ENCODE measurements at regions not wholly inside any gene's neighbourhood (a gene's known extent, or its start where the extent isn't known, plus 50 kb on each side); places are given as distances from the start of the nearest gene placed in this dataset.

DNA sequence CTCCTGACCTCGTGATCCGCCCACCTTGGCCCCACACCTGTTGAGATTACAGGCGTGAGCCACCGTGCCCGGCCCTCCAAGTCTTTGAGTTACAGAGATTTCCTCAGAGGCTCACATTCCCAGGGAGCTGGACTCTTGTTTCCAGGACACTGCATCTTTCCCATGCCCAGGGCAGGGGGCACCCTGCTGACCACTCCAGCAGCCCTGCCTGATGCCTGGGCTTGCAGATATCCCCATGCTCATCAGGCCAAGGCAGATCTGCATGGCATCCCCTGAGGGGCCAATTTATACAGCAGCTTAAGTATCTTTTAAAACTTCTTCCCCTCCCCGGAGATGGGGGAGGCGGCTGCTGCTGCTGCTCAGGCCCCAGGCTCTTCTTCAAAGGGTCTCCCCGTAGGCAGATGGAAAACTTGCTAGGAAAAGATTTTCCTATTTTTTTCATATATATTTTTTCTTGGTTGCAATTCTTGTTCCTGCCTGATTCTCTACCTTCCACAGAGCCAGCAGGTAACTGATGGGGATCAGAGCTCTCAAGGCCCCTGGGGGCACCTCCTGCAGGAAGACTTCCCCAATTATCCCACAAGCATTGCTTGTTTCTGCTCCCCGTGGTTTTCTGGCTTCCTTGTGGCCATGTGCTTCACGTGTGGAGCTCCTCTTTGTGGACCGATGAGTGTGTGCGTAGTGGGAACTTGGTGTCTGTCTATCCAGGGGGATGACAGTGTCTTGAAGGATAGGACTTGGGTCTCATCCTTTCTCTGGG lies 102.2 kb upstream of the SDK2 start:
- TF ChIP-seq, protein P1, sequence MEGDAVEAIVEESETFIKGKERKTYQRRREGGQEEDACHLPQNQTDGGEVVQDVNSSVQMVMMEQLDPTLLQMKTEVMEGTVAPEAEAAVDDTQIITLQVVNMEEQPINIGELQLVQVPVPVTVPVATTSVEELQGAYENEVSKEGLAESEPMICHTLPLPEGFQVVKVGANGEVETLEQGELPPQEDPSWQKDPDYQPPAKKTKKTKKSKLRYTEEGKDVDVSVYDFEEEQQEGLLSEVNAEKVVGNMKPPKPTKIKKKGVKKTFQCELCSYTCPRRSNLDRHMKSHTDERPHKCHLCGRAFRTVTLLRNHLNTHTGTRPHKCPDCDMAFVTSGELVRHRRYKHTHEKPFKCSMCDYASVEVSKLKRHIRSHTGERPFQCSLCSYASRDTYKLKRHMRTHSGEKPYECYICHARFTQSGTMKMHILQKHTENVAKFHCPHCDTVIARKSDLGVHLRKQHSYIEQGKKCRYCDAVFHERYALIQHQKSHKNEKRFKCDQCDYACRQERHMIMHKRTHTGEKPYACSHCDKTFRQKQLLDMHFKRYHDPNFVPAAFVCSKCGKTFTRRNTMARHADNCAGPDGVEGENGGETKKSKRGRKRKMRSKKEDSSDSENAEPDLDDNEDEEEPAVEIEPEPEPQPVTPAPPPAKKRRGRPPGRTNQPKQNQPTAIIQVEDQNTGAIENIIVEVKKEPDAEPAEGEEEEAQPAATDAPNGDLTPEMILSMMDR (IDR thresholded peaks at IDR 0.05; ENCODE audit: low read length): no peak
- no peak for TF ChIP-seq EZH2 (IDR thresholded peaks at IDR 0.05; ENCODE audit: borderline replicate concordance, low read length)

Data from OCI-LY1 (cell line).